ENCODE measurements at regions not wholly inside any gene's neighbourhood (a gene's known extent, or its start where the extent isn't known, plus 50 kb on each side); places are given as distances from the start of the nearest gene placed in this dataset.

- H3K79me2 ChIP-seq (ENCODE audit: control insufficient read depth, low read length) = no peaks in the 10 kb centered on the region
- no peaks in the 10 kb centered on the region for H4K20me1 ChIP-seq (ENCODE audit: control insufficient read depth, insufficient read depth, low read depth, low read length)
- H3K9me3 ChIP-seq (ENCODE audit: control insufficient read depth, insufficient read depth, low read length) = no peaks in the 10 kb centered on the region
- H3K4me2 ChIP-seq (ENCODE audit: low read length) = no peak overlapping the region
- H3K4me3 ChIP-seq (ENCODE audit: low read length) = no peak overlapping the region
- H3K27ac ChIP-seq (ENCODE audit: low read depth, low read length) = no peak overlapping the region
- H3K9me2 ChIP-seq (replicated peaks; ENCODE audit: control insufficient read depth, low read length) = no peaks in the 10 kb centered on the region
- H3K27me3 ChIP-seq (ENCODE audit: control insufficient read depth, low read length) = no peaks in the 10 kb centered on the region
- no peaks in the 10 kb centered on the region for H3K4me1 ChIP-seq (ENCODE audit: control insufficient read depth, low read length)
- no peaks in the 10 kb centered on the region for H3F3A ChIP-seq (ENCODE audit: control insufficient read depth, insufficient read depth)
- TF ChIP-seq CTCF (IDR thresholded peaks at IDR 0.05; ENCODE audit: low read depth, low read length, poor library complexity, severe bottlenecking) = no peak
- TF ChIP-seq EZH2phosphoT487 (IDR thresholded peaks at IDR 0.05; ENCODE audit: borderline replicate concordance, low read length) = no peak
- H3K36me3 ChIP-seq (ENCODE audit: control insufficient read depth, low read length) = no peaks in the 10 kb centered on the region
Observed at GRCh38 chr11:82610671-82611070, 123.0 kb downstream of the FAM181B start.

DNA sequence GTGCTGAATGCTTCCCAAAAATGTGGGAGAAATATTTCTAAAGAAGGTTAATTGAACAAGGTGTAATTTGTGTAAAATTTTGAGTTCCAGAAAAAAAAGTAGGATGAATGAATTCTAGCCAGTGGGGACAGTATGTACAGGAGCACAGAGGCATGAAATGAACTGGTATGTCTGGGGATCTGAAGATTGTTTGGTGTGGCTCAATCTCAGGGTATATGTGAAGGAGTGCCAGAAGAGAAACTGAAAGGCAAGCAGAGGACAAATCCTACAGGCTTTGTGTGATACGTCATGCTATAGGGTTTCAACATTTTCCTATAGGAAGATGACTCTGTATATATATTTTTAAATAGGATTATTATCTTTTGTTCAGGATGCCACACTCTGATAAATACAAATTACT is 126.9 kb downstream of the FAM181B start:
- TF ChIP-seq CTCF (IDR thresholded peaks at IDR 0.05; ENCODE audit: low read depth, low read length, poor library complexity, severe bottlenecking) (no peak), EZH2phosphoT487 (IDR thresholded peaks at IDR 0.05; ENCODE audit: borderline replicate concordance, low read length) (no peak)
- H3K9me2 ChIP-seq (replicated peaks; ENCODE audit: control insufficient read depth, low read length) = no peaks in the 10 kb centered on the region
- no peaks in the 10 kb centered on the region for H3K27me3 ChIP-seq (ENCODE audit: control insufficient read depth, low read length)

DNA sequence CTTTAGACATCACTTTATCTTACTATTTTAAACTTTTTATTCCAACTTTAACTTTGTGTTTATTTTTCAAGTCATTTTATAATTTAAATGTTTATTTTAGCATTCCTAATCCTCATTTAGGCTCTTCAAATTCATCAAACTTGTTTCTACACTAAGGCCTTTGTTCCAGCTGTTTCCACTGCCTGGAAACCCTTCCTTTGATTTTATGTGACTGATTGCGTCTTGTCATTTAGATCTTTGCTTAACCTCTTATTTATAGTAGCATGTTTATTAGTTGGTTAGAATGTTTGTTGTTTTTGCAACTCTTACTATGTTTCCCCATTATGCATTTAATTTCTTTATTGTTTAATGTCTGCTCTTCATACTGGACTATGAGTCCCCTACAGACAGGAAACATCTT is 132.0 kb downstream of the FAM181B start:
- no peak overlapping the region for H3K4me3 ChIP-seq (ENCODE audit: low read length)
- H3K36me3 ChIP-seq (ENCODE audit: control insufficient read depth, low read length) = no peaks in the 10 kb centered on the region
- no peak overlapping the region for H3K4me2 ChIP-seq (ENCODE audit: low read length)
- no peaks in the 10 kb centered on the region for H4K20me1 ChIP-seq (ENCODE audit: control insufficient read depth, insufficient read depth, low read depth, low read length)
- H3K9me3 ChIP-seq (ENCODE audit: control insufficient read depth, insufficient read depth, low read length) = no peaks in the 10 kb centered on the region
- H3K27ac ChIP-seq (ENCODE audit: low read depth, low read length) = no peak overlapping the region
- H3K79me2 ChIP-seq (ENCODE audit: control insufficient read depth, low read length) = no peaks in the 10 kb centered on the region
- H3K4me1 ChIP-seq (ENCODE audit: control insufficient read depth, low read length) = no peaks in the 10 kb centered on the region
- TF ChIP-seq CTCF (IDR thresholded peaks at IDR 0.05; ENCODE audit: low read depth, low read length, poor library complexity, severe bottlenecking) = no peak
- TF ChIP-seq EZH2phosphoT487 (IDR thresholded peaks at IDR 0.05; ENCODE audit: borderline replicate concordance, low read length) = no peak
- no peaks in the 10 kb centered on the region for H3K9me2 ChIP-seq (replicated peaks; ENCODE audit: control insufficient read depth, low read length)
- H3F3A ChIP-seq (ENCODE audit: control insufficient read depth, insufficient read depth) = no peaks in the 10 kb centered on the region
- H3K27me3 ChIP-seq (ENCODE audit: control insufficient read depth, low read length) = no peaks in the 10 kb centered on the region

More for the DNA sequence above, 126.9 kb downstream of the FAM181B start:
- no peaks in the 10 kb centered on the region for H3K4me1 ChIP-seq (ENCODE audit: control insufficient read depth, low read length)
- H3K27ac ChIP-seq (ENCODE audit: low read depth, low read length) = no peak overlapping the region
- H3K4me3 ChIP-seq (ENCODE audit: low read length) = no peak overlapping the region
- H3K79me2 ChIP-seq (ENCODE audit: control insufficient read depth, low read length) = no peaks in the 10 kb centered on the region
- H3F3A ChIP-seq (ENCODE audit: control insufficient read depth, insufficient read depth) = no peaks in the 10 kb centered on the region
- H3K4me2 ChIP-seq (ENCODE audit: low read length) = no peak overlapping the region
- H3K36me3 ChIP-seq (ENCODE audit: control insufficient read depth, low read length) = no peaks in the 10 kb centered on the region
- no peaks in the 10 kb centered on the region for H3K9me3 ChIP-seq (ENCODE audit: control insufficient read depth, insufficient read depth, low read length)
- H4K20me1 ChIP-seq (ENCODE audit: control insufficient read depth, insufficient read depth, low read depth, low read length) = no peaks in the 10 kb centered on the region

- H4K20me1 ChIP-seq (ENCODE audit: control insufficient read depth, insufficient read depth, low read depth, low read length) = no peaks in the 10 kb centered on the region
- H3K27me3 ChIP-seq (ENCODE audit: control insufficient read depth, low read length) = no peaks in the 10 kb centered on the region
- no peaks in the 10 kb centered on the region for H3K79me2 ChIP-seq (ENCODE audit: control insufficient read depth, low read length)
- H3K4me2 ChIP-seq (ENCODE audit: low read length) = no peak overlapping the region
- no peaks in the 10 kb centered on the region for H3K4me1 ChIP-seq (ENCODE audit: control insufficient read depth, low read length)
- TF ChIP-seq EZH2phosphoT487 (IDR thresholded peaks at IDR 0.05; ENCODE audit: borderline replicate concordance, low read length) (no peak), CTCF (IDR thresholded peaks at IDR 0.05; ENCODE audit: low read depth, low read length, poor library complexity, severe bottlenecking) (no peak)
- no peaks in the 10 kb centered on the region for H3F3A ChIP-seq (ENCODE audit: control insufficient read depth, insufficient read depth)
- no peak overlapping the region for H3K27ac ChIP-seq (ENCODE audit: low read depth, low read length)
- H3K9me2 ChIP-seq (replicated peaks; ENCODE audit: control insufficient read depth, low read length) = no peaks in the 10 kb centered on the region
- H3K4me3 ChIP-seq (ENCODE audit: low read length) = no peak overlapping the region
- H3K9me3 ChIP-seq (ENCODE audit: control insufficient read depth, insufficient read depth, low read length) = no peaks in the 10 kb centered on the region
- H3K36me3 ChIP-seq (ENCODE audit: control insufficient read depth, low read length) = no peaks in the 10 kb centered on the region
Observed at GRCh38 chr11:82599836-82600235, 133.8 kb downstream of the FAM181B start.
